ENCODE measurements at regions not wholly inside any gene's neighbourhood (a gene's known extent, or its start where the extent isn't known, plus 50 kb on each side); places are given as distances from the start of the nearest gene placed in this dataset.

DNA sequence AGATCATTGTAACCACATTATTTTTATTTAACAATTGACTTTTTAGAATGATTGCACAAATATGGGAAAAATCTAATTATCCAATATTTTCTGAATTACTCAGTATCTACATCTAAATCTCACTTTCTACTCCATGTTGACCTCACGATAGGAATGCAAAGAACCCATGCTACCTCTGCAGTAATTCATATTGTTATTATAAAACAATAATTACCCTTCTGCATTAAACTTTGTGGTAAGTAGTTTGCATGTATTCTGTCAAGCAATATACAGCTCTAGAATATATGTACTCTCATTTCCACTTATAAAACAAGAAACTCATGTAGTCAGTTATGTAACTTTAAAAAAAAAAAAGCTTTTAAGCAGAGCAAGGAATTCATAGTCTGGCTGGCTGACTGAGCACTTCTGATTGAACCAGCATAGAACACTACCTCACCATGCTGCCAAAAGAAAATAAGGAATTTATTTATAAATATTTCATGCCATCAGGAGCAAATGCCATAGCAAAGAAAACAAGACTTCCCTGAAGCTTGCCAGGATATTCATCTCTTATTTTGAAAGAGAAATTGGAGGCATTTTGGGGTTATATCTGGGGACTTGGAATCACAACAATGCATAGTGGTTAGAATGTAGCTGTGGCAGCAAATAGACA is 895.7 kb downstream of the XPNPEP1 start:
- Histone ChIP-seq H3K36me3 (ENCODE audit: insufficient read depth, low read length) (no peaks in the 10 kb centered on the region), H3F3A (ENCODE audit: insufficient read depth, low read length, poor library complexity, severe bottlenecking) (no peaks in the 10 kb centered on the region), H3K4me3 (ENCODE audit: low read length) (no peak overlapping the region), H3K27ac (ENCODE audit: low read length) (no peak overlapping the region), H4K20me1 (ENCODE audit: insufficient read depth) (no peaks in the 10 kb centered on the region), H3K79me2 (replicated peaks; ENCODE audit: insufficient read depth, low read length) (no peaks in the 10 kb centered on the region), H3K9me3 (ENCODE audit: low read length) (no peaks in the 10 kb centered on the region), H3K4me2 (ENCODE audit: low read length) (no peak overlapping the region), H3K9me2 (ENCODE audit: insufficient read depth, low read length) (no peaks in the 10 kb centered on the region), H3K9ac (ENCODE audit: low read length) (no peak overlapping the region), H2AFZ (ENCODE audit: low read depth, low read length) (no peak overlapping the region), H3K27me3 (ENCODE audit: insufficient read depth, low read depth, low read length) (no peaks in the 10 kb centered on the region)
- TF ChIP-seq, protein P1, sequence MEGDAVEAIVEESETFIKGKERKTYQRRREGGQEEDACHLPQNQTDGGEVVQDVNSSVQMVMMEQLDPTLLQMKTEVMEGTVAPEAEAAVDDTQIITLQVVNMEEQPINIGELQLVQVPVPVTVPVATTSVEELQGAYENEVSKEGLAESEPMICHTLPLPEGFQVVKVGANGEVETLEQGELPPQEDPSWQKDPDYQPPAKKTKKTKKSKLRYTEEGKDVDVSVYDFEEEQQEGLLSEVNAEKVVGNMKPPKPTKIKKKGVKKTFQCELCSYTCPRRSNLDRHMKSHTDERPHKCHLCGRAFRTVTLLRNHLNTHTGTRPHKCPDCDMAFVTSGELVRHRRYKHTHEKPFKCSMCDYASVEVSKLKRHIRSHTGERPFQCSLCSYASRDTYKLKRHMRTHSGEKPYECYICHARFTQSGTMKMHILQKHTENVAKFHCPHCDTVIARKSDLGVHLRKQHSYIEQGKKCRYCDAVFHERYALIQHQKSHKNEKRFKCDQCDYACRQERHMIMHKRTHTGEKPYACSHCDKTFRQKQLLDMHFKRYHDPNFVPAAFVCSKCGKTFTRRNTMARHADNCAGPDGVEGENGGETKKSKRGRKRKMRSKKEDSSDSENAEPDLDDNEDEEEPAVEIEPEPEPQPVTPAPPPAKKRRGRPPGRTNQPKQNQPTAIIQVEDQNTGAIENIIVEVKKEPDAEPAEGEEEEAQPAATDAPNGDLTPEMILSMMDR (IDR thresholded peaks at IDR 0.05; ENCODE audit: poor library complexity, severe bottlenecking): no peak
- TF ChIP-seq EP300 (conservative IDR thresholded peaks at IDR 0.05; ENCODE audit: poor library complexity, severe bottlenecking): no peak
- TF ChIP-seq TAF1 (IDR thresholded peaks at IDR 0.05; ENCODE audit: low read depth): no peak
- no peak for TF ChIP-seq MXI1 (conservative IDR thresholded peaks at IDR 0.05; ENCODE audit: poor library complexity, severe bottlenecking)
- no peak for TF ChIP-seq POLR2AphosphoS5 (IDR thresholded peaks at IDR 0.05)
- no peak for TF ChIP-seq RAD21 (conservative IDR thresholded peaks at IDR 0.05)
- no peak for TF ChIP-seq EZH2 (IDR thresholded peaks at IDR 0.05; ENCODE audit: borderline replicate concordance, insufficient read depth, low read length, poor library complexity, severe bottlenecking)
- no peak for TF ChIP-seq SMC3 (conservative IDR thresholded peaks at IDR 0.05; ENCODE audit: poor library complexity)
- TF ChIP-seq, protein P2, sequence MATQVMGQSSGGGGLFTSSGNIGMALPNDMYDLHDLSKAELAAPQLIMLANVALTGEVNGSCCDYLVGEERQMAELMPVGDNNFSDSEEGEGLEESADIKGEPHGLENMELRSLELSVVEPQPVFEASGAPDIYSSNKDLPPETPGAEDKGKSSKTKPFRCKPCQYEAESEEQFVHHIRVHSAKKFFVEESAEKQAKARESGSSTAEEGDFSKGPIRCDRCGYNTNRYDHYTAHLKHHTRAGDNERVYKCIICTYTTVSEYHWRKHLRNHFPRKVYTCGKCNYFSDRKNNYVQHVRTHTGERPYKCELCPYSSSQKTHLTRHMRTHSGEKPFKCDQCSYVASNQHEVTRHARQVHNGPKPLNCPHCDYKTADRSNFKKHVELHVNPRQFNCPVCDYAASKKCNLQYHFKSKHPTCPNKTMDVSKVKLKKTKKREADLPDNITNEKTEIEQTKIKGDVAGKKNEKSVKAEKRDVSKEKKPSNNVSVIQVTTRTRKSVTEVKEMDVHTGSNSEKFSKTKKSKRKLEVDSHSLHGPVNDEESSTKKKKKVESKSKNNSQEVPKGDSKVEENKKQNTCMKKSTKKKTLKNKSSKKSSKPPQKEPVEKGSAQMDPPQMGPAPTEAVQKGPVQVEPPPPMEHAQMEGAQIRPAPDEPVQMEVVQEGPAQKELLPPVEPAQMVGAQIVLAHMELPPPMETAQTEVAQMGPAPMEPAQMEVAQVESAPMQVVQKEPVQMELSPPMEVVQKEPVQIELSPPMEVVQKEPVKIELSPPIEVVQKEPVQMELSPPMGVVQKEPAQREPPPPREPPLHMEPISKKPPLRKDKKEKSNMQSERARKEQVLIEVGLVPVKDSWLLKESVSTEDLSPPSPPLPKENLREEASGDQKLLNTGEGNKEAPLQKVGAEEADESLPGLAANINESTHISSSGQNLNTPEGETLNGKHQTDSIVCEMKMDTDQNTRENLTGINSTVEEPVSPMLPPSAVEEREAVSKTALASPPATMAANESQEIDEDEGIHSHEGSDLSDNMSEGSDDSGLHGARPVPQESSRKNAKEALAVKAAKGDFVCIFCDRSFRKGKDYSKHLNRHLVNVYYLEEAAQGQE (IDR thresholded peaks at IDR 0.05; ENCODE audit: borderline replicate concordance): no peak

DNA sequence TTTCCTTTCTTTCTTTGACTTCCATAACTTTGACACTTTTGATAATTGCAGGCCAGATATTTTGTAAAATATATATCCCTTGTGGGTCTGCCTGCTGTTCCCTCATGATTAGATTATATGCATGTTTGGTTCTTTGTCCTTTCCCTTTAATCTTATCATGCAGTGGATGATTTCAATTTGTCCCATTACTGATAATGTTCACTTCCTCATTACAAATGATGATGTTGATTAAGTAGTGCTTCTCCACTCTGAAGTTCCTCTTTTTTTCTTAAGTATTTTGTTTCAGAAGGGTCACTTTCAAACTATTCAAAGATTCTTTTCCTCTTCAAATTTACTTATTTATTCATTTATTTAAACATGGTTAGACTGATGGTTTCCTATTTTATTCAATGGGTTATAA is 898.1 kb downstream of the XPNPEP1 start:
- Histone ChIP-seq H3K27ac (ENCODE audit: low read length) (no peak overlapping the region), H3K4me2 (ENCODE audit: low read length) (no peak overlapping the region), H3K79me2 (replicated peaks; ENCODE audit: insufficient read depth, low read length) (no peaks in the 10 kb centered on the region), H3K9ac (ENCODE audit: low read length) (no peak overlapping the region), H3K9me2 (ENCODE audit: insufficient read depth, low read length) (no peaks in the 10 kb centered on the region), H3K4me3 (ENCODE audit: low read length) (no peak overlapping the region), H3K27me3 (ENCODE audit: insufficient read depth, low read depth, low read length) (no peaks in the 10 kb centered on the region), H3K36me3 (ENCODE audit: insufficient read depth, low read length) (no peaks in the 10 kb centered on the region), H4K20me1 (ENCODE audit: insufficient read depth) (no peaks in the 10 kb centered on the region), H3K9me3 (ENCODE audit: low read length) (no peaks in the 10 kb centered on the region), H3F3A (ENCODE audit: insufficient read depth, low read length, poor library complexity, severe bottlenecking) (no peaks in the 10 kb centered on the region), H2AFZ (ENCODE audit: low read depth, low read length) (no peak overlapping the region)
- TF ChIP-seq SMC3 (conservative IDR thresholded peaks at IDR 0.05; ENCODE audit: poor library complexity) (no peak), POLR2AphosphoS5 (IDR thresholded peaks at IDR 0.05) (no peak), EP300 (conservative IDR thresholded peaks at IDR 0.05; ENCODE audit: poor library complexity, severe bottlenecking) (no peak), TAF1 (IDR thresholded peaks at IDR 0.05; ENCODE audit: low read depth) (no peak)
